ENCODE measurements at regions not wholly inside any gene's neighbourhood (a gene's known extent, or its start where the extent isn't known, plus 50 kb on each side); places are given as distances from the start of the nearest gene placed in this dataset.

GRCh38 chr12:105461944-105462762, 131.7 kb downstream of the C12orf75 start:
- H3K4me3 Mint-ChIP-seq, result no peak overlapping the region
- H3K9me3 Mint-ChIP-seq, result no peaks in the 10 kb centered on the region
- no peak overlapping the region for H3K27ac Mint-ChIP-seq
- no peaks in the 10 kb centered on the region for H3K4me1 Mint-ChIP-seq (ENCODE audit: low read depth in 2 of 2)
- H3K27me3 Mint-ChIP-seq, result peaks cover 0 to 22% of the 10 kb centered on the region in 2 donors
- ATAC-seq (replicated peaks), result no peak
- no peaks in the 10 kb centered on the region for H3K36me3 Mint-ChIP-seq (ENCODE audit: insufficient read depth)
- no peak for DNase-seq

- ATAC-seq (replicated peaks) (no peak), DNase-seq (no peak)
- Mint-ChIP-seq H3K27ac (no peak overlapping the region), H3K4me3 (no peak overlapping the region), H3K27me3 (peaks cover 0 to 25% of the 10 kb centered on the region in 2 donors), H3K36me3 (ENCODE audit: insufficient read depth) (no peaks in the 10 kb centered on the region), H3K4me1 (ENCODE audit: low read depth in 2 of 2) (no peaks in the 10 kb centered on the region), H3K9me3 (no peaks in the 10 kb centered on the region)
Measured at GRCh38 chr12:105462831-105463230, 132.3 kb downstream of the C12orf75 start.

GRCh38 chr12:105464406-105464805, 133.9 kb downstream of the C12orf75 start:
- Mint-ChIP-seq H3K36me3 (ENCODE audit: insufficient read depth) (no peaks in the 10 kb centered on the region), H3K9me3 (no peaks in the 10 kb centered on the region), H3K27ac (no peak overlapping the region), H3K4me1 (ENCODE audit: low read depth in 2 of 2) (no peaks in the 10 kb centered on the region), H3K4me3 (no peak overlapping the region), H3K27me3 (peaks cover 0 to 33% of the 10 kb centered on the region in 2 donors)
- ATAC-seq (replicated peaks) (no peak), DNase-seq (no peak)

- Mint-ChIP-seq H3K27ac (no peak overlapping the region), H3K4me3 (no peak overlapping the region), H3K4me1 (ENCODE audit: low read depth in 2 of 2) (no peaks in the 10 kb centered on the region), H3K27me3 (peaks cover 0 to 33% of the 10 kb centered on the region in 2 donors), H3K36me3 (ENCODE audit: insufficient read depth) (no peaks in the 10 kb centered on the region), H3K9me3 (no peaks in the 10 kb centered on the region)
- DNase-seq (no peak), ATAC-seq (replicated peaks) (no peak)
Measured at GRCh38 chr12:105466231-105466900, 135.9 kb downstream of the C12orf75 start.

- H3K27ac Mint-ChIP-seq, result no peak overlapping the region
- peaks cover 0 to 33% of the 10 kb centered on the region in 2 donors for H3K27me3 Mint-ChIP-seq
- no peaks in the 10 kb centered on the region for H3K9me3 Mint-ChIP-seq
- no peaks in the 10 kb centered on the region for H3K36me3 Mint-ChIP-seq (ENCODE audit: insufficient read depth)
- no peaks in the 10 kb centered on the region for H3K4me1 Mint-ChIP-seq (ENCODE audit: low read depth in 2 of 2)
- ATAC-seq (replicated peaks) (no peak), DNase-seq (no peak)
- H3K4me3 Mint-ChIP-seq, result no peak overlapping the region
Measured at GRCh38 chr12:105466901-105467598, 136.6 kb downstream of the C12orf75 start.

- Mint-ChIP-seq H3K27ac (no peak overlapping the region), H3K4me1 (ENCODE audit: low read depth in 2 of 2) (no peaks in the 10 kb centered on the region), H3K4me3 (no peak overlapping the region), H3K9me3 (no peaks in the 10 kb centered on the region), H3K36me3 (ENCODE audit: insufficient read depth) (no peaks in the 10 kb centered on the region), H3K27me3 (peaks cover 0 to 33% of the 10 kb centered on the region in 2 donors)
- DNase-seq, result no peak
- ATAC-seq (replicated peaks), result no peak
Measured at GRCh38 chr12:105467710-105468366, 137.3 kb downstream of the C12orf75 start.

GRCh38 chr12:105468464-105468863, 138.0 kb downstream of the C12orf75 start:
- Mint-ChIP-seq H3K27ac (no peak overlapping the region), H3K4me3 (no peak overlapping the region), H3K27me3 (peaks cover 0 to 33% of the 10 kb centered on the region in 2 donors), H3K9me3 (no peaks in the 10 kb centered on the region), H3K4me1 (ENCODE audit: low read depth in 2 of 2) (no peaks in the 10 kb centered on the region), H3K36me3 (ENCODE audit: insufficient read depth) (no peaks in the 10 kb centered on the region)
- ATAC-seq (replicated peaks), result no peak
- DNase-seq, result no peak

- no peak for ATAC-seq (replicated peaks)
Measured at GRCh38 chr12:105469211-105469610, 138.7 kb downstream of the C12orf75 start.

GRCh38 chr12:105469701-105470100, 139.2 kb downstream of the C12orf75 start:
- Mint-ChIP-seq H3K36me3 (ENCODE audit: insufficient read depth) (no peaks in the 10 kb centered on the region), H3K9me3 (no peaks in the 10 kb centered on the region), H3K4me1 (ENCODE audit: low read depth in 2 of 2) (no peaks in the 10 kb centered on the region), H3K4me3 (no peak overlapping the region), H3K27ac (no peak overlapping the region), H3K27me3 (peaks cover 7 to 32% of the 10 kb centered on the region in 2 donors)
- no peak for DNase-seq
- no peak for ATAC-seq (replicated peaks)

More at GRCh38 chr12:105469211-105469610, 138.7 kb downstream of the C12orf75 start:
- Mint-ChIP-seq H3K27me3 (peaks cover 2 to 32% of the 10 kb centered on the region in 2 donors), H3K4me1 (ENCODE audit: low read depth in 2 of 2) (no peaks in the 10 kb centered on the region), H3K4me3 (no peak overlapping the region), H3K27ac (no peak overlapping the region), H3K9me3 (no peaks in the 10 kb centered on the region), H3K36me3 (ENCODE audit: insufficient read depth) (no peaks in the 10 kb centered on the region)
- DNase-seq, result no peak

- H3K4me1 Mint-ChIP-seq (ENCODE audit: low read depth in 2 of 2), result no peaks in the 10 kb centered on the region
- no peaks in the 10 kb centered on the region for H3K36me3 Mint-ChIP-seq (ENCODE audit: insufficient read depth)
- H3K27ac Mint-ChIP-seq, result no peak overlapping the region
- ATAC-seq (replicated peaks) (no peak), DNase-seq (no peak)
- peaks cover 7 to 29% of the 10 kb centered on the region in 2 donors for H3K27me3 Mint-ChIP-seq
- H3K9me3 Mint-ChIP-seq, result no peaks in the 10 kb centered on the region
- H3K4me3 Mint-ChIP-seq, result no peak overlapping the region
Measured at GRCh38 chr12:105470102-105470501, 139.6 kb downstream of the C12orf75 start.

GRCh38 chr12:105470601-105471000, 140.1 kb downstream of the C12orf75 start:
- H3K36me3 Mint-ChIP-seq (ENCODE audit: insufficient read depth), result no peaks in the 10 kb centered on the region
- H3K4me3 Mint-ChIP-seq, result no peak overlapping the region
- H3K4me1 Mint-ChIP-seq (ENCODE audit: low read depth in 2 of 2), result no peaks in the 10 kb centered on the region
- peaks cover 7 to 28% of the 10 kb centered on the region in 2 donors for H3K27me3 Mint-ChIP-seq
- no peak for DNase-seq
- no peaks in the 10 kb centered on the region for H3K9me3 Mint-ChIP-seq
- no peak overlapping the region for H3K27ac Mint-ChIP-seq
- no peak for ATAC-seq (replicated peaks)

GRCh38 chr12:105474672-105475071, 144.2 kb downstream of the C12orf75 start:
- DNase-seq, result no peak
- H3K27me3 Mint-ChIP-seq, result peaks cover 13 to 17% of the 10 kb centered on the region in 2 donors
- H3K4me1 Mint-ChIP-seq (ENCODE audit: low read depth in 2 of 2), result no peaks in the 10 kb centered on the region
- no peak for ATAC-seq (replicated peaks)
- H3K36me3 Mint-ChIP-seq (ENCODE audit: insufficient read depth), result no peaks in the 10 kb centered on the region
- H3K27ac Mint-ChIP-seq, result no peak overlapping the region
- H3K4me3 Mint-ChIP-seq, result no peak overlapping the region
- no peaks in the 10 kb centered on the region for H3K9me3 Mint-ChIP-seq

- Mint-ChIP-seq H3K4me1 (ENCODE audit: low read depth in 2 of 2) (no peaks in the 10 kb centered on the region), H3K9me3 (no peaks in the 10 kb centered on the region), H3K4me3 (no peak overlapping the region), H3K27me3 (peaks cover 13 to 17% of the 10 kb centered on the region in 2 donors), H3K27ac (no peak overlapping the region), H3K36me3 (ENCODE audit: insufficient read depth) (no peaks in the 10 kb centered on the region)
- DNase-seq, result no peak
- no peak for ATAC-seq (replicated peaks)
Measured at GRCh38 chr12:105476616-105477015, 146.1 kb downstream of the C12orf75 start.

Data from effector memory CD8-positive, alpha-beta T cell (primary cell).